AG04449 (cell line): ENCODE measurements at regions not wholly inside any gene's neighbourhood (a gene's known extent, or its start where the extent isn't known, plus 50 kb on each side); places are given as distances from the start of the nearest gene placed in this dataset.

Experiments used
- CTCF ChIA-PET: fragments of 350-600 bp; formaldehyde crosslinking; extraction: SDS; loops from one replicate; lab custom pipeline; 2021; ENCODE audit warnings: antibody characterized with exemption; lab: Yijun Ruan, JAX
- POLR2A ChIA-PET: fragments of 400-600, 350-600 bp; formaldehyde crosslinking; extraction: SDS; loops from one replicate; lab custom pipeline; 2020; ENCODE audit warnings: antibody characterized with exemption, inconsistent platforms; lab: Yijun Ruan, JAX
- DNase-seq: peaks from one replicate; pipeline ENCODE4 v3.0.0-alpha.2; 2010; ENCODE audit warnings: low read depth, low spot score
- H3K4me3 ChIP-seq: 2 replicates; pipeline ENCODE4 v1.5.1; 2011; ENCODE audit warnings: low read depth, mild to moderate bottlenecking, control low read depth, low read length
- CTCF ChIP-seq: IDR thresholded peaks from one replicate; pipeline ENCODE4 v1.5.1; 2011; ENCODE audit warnings: mild to moderate bottlenecking, moderate library complexity, low read length, control low read depth, inconsistent platforms; ENCODE audit not compliant: insufficient read depth; ENCODE audit errors: missing control alignments

GRCh38 chr4:77496457-77496856 is 109.2 kb upstream of the CXCL13 start:
- ChIA-PET POLR2A (no interaction called here), CTCF (no interaction called here)
- no peak for DNase-seq
- no peak for TF ChIP-seq CTCF
- no peak overlapping the region for H3K4me3 ChIP-seq

- POLR2A ChIA-PET, result no interaction called here
- DNase-seq, result no peak
- H3K4me3 ChIP-seq, result no peak overlapping the region
- CTCF ChIA-PET, result no interaction called here
- TF ChIP-seq CTCF, result no peak
These were observed 104.8 kb upstream of the CXCL13 start for GRCh38 chr4:77500801-77501200.

GRCh38 chr4:77501240-77501639 is 104.4 kb upstream of the CXCL13 start:
- ChIA-PET POLR2A (no interaction called here), CTCF (no interaction called here)
- TF ChIP-seq CTCF, result no peak
- H3K4me3 ChIP-seq, result no peak overlapping the region
- DNase-seq, result no peak

GRCh38 chr4:77501851-77502250 is 103.8 kb upstream of the CXCL13 start:
- ChIA-PET POLR2A (no interaction called here), CTCF (no interaction called here)
- DNase-seq, result no peak
- no peak for TF ChIP-seq CTCF
- no peak overlapping the region for H3K4me3 ChIP-seq

GRCh38 chr4:77504407-77504806 is 101.2 kb upstream of the CXCL13 start:
- H3K4me3 ChIP-seq, result no peak overlapping the region
- TF ChIP-seq CTCF, result no peak
- ChIA-PET CTCF (interaction anchor here (0.9 to 1.0 kb wide), 2 partner anchors 40 to 115 kb away, joined by 3 to 4 read pairs; no protein-coding TSS in a partner anchor), POLR2A (no interaction called here)
- no peak for DNase-seq

GRCh38 chr4:77505275-77505957 is 100.2 kb upstream of the CXCL13 start:
- CTCF ChIA-PET, result interaction anchor here (1.0 kb wide), 1 partner anchor 114 kb away, joined by 3 read pairs; no protein-coding TSS in a partner anchor
- H3K4me3 ChIP-seq, result no peak overlapping the region
- POLR2A ChIA-PET, result no interaction called here
- no peak for TF ChIP-seq CTCF
- no peak for DNase-seq
